Parathyroid adenoma (tissue), 2 donors: ENCODE measurements at regions not wholly inside any gene's neighbourhood (a gene's known extent, or its start where the extent isn't known, plus 50 kb on each side); places are given as distances from the start of the nearest gene placed in this dataset.
"Not testable (repeated sequence)": the region's sequence is repeated elsewhere in the genome, so short reads cannot be mapped to it uniquely, and the experiment has no call there.

ENCODE experiments used
- H2AFZ ChIP-seq: fragments of 300-600 bp; sonication (generic); one replicate; pipeline ENCODE4 v1.7.0; 2017; ENCODE audit warnings: antibody characterized with exemption, mild to moderate bottlenecking
- H3K27ac ChIP-seq: fragments of 300-600 bp; sonication (generic); one replicate; pipeline ENCODE4 v1.7.0; 2017
- H3K27me3 ChIP-seq: fragments of 300-600 bp; sonication (generic); one replicate; pipeline ENCODE4 v1.7.0; 2017; ENCODE audit warnings: low read length; ENCODE audit not compliant: control insufficient read depth, insufficient read depth
- H3K36me3 ChIP-seq: fragments of 300-600 bp; sonication (generic); one replicate; pipeline ENCODE4 v1.7.0; 2017; ENCODE audit warnings: low read length; ENCODE audit not compliant: control insufficient read depth, insufficient read depth
- H3K4me1 ChIP-seq: fragments of 300-600 bp; sonication (generic); one replicate; pipeline ENCODE4 v1.7.0; 2017; ENCODE audit warnings: control low read depth
- H3K4me2 ChIP-seq: fragments of 300-600 bp; sonication (generic); one replicate; pipeline ENCODE4 v1.7.0; 2017; ENCODE audit warnings: low read length
- H3K4me3 ChIP-seq: fragments of 300-600 bp; sonication (generic); one replicate; pipeline ENCODE4 v1.7.0; 2017; ENCODE audit warnings: low read depth, low read length
- H3K79me2 ChIP-seq: fragments of 300-600 bp; sonication (generic); one replicate; pipeline ENCODE4 v1.7.0; 2017; ENCODE audit warnings: control low read depth
- H3K9ac ChIP-seq: fragments of 300-600 bp; sonication (generic); one replicate; pipeline ENCODE4 v1.7.0; 2017; ENCODE audit warnings: mild to moderate bottlenecking
- H3K9me3 ChIP-seq: fragments of 300-600 bp; sonication (generic); one replicate; pipeline ENCODE4 v1.7.0; 2017; ENCODE audit warnings: low read length; ENCODE audit not compliant: control insufficient read depth
- TF ChIP-seq, protein P1 (sequence below): fragments of 300-600 bp; sonication (generic); IDR thresholded peaks from one replicate; pipeline ENCODE4 v1.7.0; 2017; ENCODE audit warnings: antibody characterized with exemption, mild to moderate bottlenecking
- donor health status: primary hyperparathyroidism.

GRCh38 chr17:33954597-33954996 is 300.5 kb upstream of the CCL2 start:
- no peak overlapping the region for H3K4me3 ChIP-seq
- no peaks in the 10 kb centered on the region for H3K36me3 ChIP-seq
- H3K9ac ChIP-seq, result no peak overlapping the region
- TF ChIP-seq, protein P1, sequence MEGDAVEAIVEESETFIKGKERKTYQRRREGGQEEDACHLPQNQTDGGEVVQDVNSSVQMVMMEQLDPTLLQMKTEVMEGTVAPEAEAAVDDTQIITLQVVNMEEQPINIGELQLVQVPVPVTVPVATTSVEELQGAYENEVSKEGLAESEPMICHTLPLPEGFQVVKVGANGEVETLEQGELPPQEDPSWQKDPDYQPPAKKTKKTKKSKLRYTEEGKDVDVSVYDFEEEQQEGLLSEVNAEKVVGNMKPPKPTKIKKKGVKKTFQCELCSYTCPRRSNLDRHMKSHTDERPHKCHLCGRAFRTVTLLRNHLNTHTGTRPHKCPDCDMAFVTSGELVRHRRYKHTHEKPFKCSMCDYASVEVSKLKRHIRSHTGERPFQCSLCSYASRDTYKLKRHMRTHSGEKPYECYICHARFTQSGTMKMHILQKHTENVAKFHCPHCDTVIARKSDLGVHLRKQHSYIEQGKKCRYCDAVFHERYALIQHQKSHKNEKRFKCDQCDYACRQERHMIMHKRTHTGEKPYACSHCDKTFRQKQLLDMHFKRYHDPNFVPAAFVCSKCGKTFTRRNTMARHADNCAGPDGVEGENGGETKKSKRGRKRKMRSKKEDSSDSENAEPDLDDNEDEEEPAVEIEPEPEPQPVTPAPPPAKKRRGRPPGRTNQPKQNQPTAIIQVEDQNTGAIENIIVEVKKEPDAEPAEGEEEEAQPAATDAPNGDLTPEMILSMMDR, result no peak
- H3K27me3 ChIP-seq, result no peaks in the 10 kb centered on the region
- H3K27ac ChIP-seq, result no peak overlapping the region
- H3K4me2 ChIP-seq, result no peak overlapping the region
- H3K79me2 ChIP-seq, result no peaks in the 10 kb centered on the region
- no peaks in the 10 kb centered on the region for H3K9me3 ChIP-seq
- no peak overlapping the region for H2AFZ ChIP-seq
- no peaks in the 10 kb centered on the region for H3K4me1 ChIP-seq

DNA sequence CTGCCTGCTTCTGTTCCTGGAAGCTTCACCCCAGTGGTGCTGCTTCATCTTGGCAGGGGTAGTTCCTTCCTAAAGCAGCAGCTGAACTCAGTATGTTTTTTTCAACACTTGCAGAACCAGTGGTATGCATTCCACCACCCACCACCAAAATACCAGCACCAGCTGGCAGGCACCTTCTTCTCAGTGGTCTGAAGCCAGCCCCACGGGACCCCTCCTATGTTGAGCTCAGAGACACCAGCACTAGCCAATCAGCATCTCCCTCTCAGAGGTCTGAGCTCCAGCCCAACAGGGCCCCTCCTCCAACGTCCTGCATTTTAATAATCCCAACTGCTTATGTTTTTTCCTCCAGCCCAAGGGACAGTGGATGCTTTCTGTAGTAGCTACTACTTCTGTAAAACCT is 299.6 kb upstream of the CCL2 start:
- Histone ChIP-seq H3K9ac (no peak overlapping the region), H2AFZ (no peak overlapping the region), H3K36me3 (no peaks in the 10 kb centered on the region), H3K4me1 (no peaks in the 10 kb centered on the region), H3K27me3 (no peaks in the 10 kb centered on the region), H3K4me2 (no peak overlapping the region), H3K9me3 (no peaks in the 10 kb centered on the region), H3K27ac (no peak overlapping the region), H3K79me2 (no peaks in the 10 kb centered on the region), H3K4me3 (no peak overlapping the region)
- TF ChIP-seq, protein P1, result no peak

DNA sequence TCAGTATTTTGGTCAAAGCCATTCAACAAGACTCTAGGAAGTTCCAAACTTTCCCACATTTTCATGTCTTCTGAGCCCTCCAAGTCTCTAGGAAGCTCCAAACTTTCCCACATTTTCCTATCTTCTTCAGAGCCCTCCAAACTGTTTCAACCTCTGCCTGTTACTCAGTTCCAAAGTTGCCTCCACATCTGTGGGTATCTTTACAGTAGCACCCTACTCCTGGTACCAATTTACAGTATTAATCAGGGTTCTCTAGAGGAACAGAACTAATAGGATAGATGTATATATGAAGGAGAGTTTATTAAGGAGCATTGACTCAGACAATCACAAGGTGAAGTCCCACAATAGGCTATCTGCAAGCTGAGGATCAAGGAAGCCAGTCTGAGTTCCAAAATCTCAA is 296.0 kb upstream of the CCL2 start:
- not testable (repeated sequence) for H2AFZ ChIP-seq, H3K9me3 ChIP-seq, H3K4me2 ChIP-seq, H3K27me3 ChIP-seq, H3K4me3 ChIP-seq, H3K27ac ChIP-seq, H3K36me3 ChIP-seq, H3K9ac ChIP-seq, H3K4me1 ChIP-seq, H3K79me2 ChIP-seq

DNA sequence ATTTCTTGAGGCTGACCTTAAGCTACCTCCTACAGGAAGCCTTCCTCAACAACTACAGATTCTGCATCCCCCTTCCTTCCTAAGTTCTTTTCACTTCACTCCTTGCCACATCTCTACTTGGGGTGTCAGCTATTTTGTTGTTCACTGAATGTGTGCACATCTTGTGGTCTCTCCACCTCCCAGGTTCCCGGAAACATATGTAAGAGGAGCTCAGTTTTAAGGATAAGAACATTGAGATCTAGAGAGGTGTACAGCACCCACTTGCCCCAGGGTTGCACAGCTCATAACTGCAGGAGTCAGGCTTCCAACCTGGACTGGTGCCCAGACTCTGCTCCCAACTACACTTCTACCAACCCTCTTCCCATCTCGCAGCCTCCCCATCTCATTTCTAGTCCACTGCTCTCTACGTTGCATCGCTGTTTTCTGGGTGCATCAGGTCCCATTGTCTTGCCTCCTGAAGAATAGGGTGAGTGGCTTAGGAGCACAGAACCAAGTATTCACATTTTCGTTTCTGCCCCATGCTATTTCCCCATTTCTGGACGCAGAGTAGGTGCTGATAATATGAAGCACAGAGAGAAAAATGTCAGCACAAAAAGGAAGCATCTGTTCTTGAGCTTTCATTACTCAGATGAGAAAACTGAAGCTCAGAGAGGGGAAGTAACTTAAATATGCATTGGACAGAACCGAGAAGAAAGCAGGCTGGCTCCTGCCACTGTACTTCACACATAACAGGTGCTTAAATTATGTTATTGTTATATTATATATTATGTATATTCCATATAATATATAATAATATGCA is 292.0 kb upstream of the CCL2 start:
- H3K4me3 ChIP-seq, result no peak overlapping the region
- no peak overlapping the region for H3K4me2 ChIP-seq
- TF ChIP-seq, protein P1, result no peak
- no peak overlapping the region for H3K9ac ChIP-seq
- no peaks in the 10 kb centered on the region for H3K36me3 ChIP-seq
- H3K9me3 ChIP-seq, result no peaks in the 10 kb centered on the region
- H3K27ac ChIP-seq, result no peak overlapping the region
- no peak overlapping the region for H2AFZ ChIP-seq
- no peaks in the 10 kb centered on the region for H3K27me3 ChIP-seq
- no peaks in the 10 kb centered on the region for H3K4me1 ChIP-seq
- no peaks in the 10 kb centered on the region for H3K79me2 ChIP-seq

DNA sequence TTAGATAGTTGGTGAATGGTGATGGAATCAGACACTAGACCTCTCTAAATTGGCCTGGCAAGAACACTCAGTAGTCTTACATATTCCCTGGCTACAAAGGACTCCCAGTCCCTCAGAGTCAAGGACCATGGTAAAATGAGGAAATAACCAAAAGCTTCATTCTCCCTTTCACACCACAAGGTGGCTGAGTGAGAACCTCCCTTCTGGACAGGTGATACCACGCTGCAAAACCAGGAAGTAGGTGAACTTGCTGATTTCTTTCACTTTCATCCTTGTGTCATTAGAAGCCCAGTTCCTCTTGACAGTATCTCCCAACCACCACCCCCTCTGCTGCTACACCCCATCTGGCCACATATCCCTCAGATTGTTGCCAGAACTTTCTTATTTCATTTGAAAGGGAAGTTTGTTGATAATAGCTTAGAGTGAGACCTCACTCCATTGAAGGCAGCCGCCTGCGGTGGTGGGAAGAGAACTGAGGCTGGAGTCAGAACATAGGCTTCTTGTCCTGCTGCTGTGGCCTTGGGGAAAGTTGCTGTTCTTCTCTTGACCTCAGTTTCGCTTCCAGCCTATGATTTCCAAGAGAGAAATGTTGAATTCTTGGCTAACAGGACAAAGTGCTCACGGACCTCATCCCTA is 290.6 kb upstream of the CCL2 start:
- no peak overlapping the region for H3K27ac ChIP-seq
- no peaks in the 10 kb centered on the region for H3K9me3 ChIP-seq
- no peak overlapping the region for H3K4me2 ChIP-seq
- no peak overlapping the region for H3K4me3 ChIP-seq
- no peaks in the 10 kb centered on the region for H3K4me1 ChIP-seq
- TF ChIP-seq, protein P1, result no peak
- no peaks in the 10 kb centered on the region for H3K36me3 ChIP-seq
- no peaks in the 10 kb centered on the region for H3K79me2 ChIP-seq
- H3K27me3 ChIP-seq, result no peaks in the 10 kb centered on the region
- peak overlapping the region; percentile 54 for H2AFZ ChIP-seq
- no peak overlapping the region for H3K9ac ChIP-seq
